Uterus (tissue), 3 donors: ENCODE measurements at regions not wholly inside any gene's neighbourhood (a gene's known extent, or its start where the extent isn't known, plus 50 kb on each side); places are given as distances from the start of the nearest gene placed in this dataset.

Source experiments
- DNase-seq, 2 donors: peaks; one replicate each; pipeline ENCODE4 v3.0.0-alpha.2; 2019 to 2020
- H3K27ac ChIP-seq, 2 donors: fragments of 200-600 bp; sonication (generic); 1 replicate in 1 of 2; 2 replicates in 1 of 2; pipeline ENCODE4 v1.5.1; 2016 to 2018
- H3K27me3 ChIP-seq, 2 donors: fragments of 200-600 bp; sonication (generic); one replicate each; pipeline ENCODE4 v1.5.1; 2018 to 2019; ENCODE audit warnings: control low read depth in 1 of 2
- H3K36me3 ChIP-seq, 2 donors: fragments of 200-600 bp; sonication (generic); one replicate each; pipeline ENCODE4 v1.5.1; 2019; ENCODE audit warnings: control low read depth in 1 of 2
- H3K4me1 ChIP-seq, 2 donors: fragments of 200-600 bp; sonication (generic); one replicate each; pipeline ENCODE4 v1.5.1; 2018 to 2019; ENCODE audit warnings: control low read depth in 1 of 2
- H3K4me3 ChIP-seq, 2 donors: fragments of 200-600 bp; sonication (generic); 1 replicate in 1 of 2; 2 replicates in 1 of 2; pipeline ENCODE4 v1.5.1; 2018 to 2019; ENCODE audit warnings: mild to moderate bottlenecking in 1 of 2
- H3K9me3 ChIP-seq, 2 donors: fragments of 200-600 bp; sonication (generic); one replicate each; pipeline ENCODE4 v1.5.1; 2019; ENCODE audit warnings: control low read depth in 1 of 2
- POLR2A ChIP-seq, 2 donors: fragments of 450-650 bp; IDR thresholded peaks; one replicate each; pipeline ENCODE4 v1.6.1; 2016; ENCODE audit warnings: antibody characterized with exemption in 2 of 2, mild to moderate bottlenecking in 1 of 2, moderate library complexity in 1 of 2
- intact Hi-C: fragments of 100-400 bp; cut with DNase I; formaldehyde crosslinking; loops from one replicate; pipeline ENCODE4 v1.15.1; 2023; ENCODE audit warnings: low total_unique reads
- TF ChIP-seq, protein P1 (sequence below), 4 experiments: fragments of 200-600 bp in 2 of 4; fragments of 450-650 bp in 2 of 4; sonication (generic) in 2 of 4; IDR thresholded peaks; one replicate each; pipeline ENCODE4 v1.5.1; 2016 to 2019; ENCODE audit warnings: antibody characterized with exemption in 4 of 4, mild to moderate bottlenecking in 2 of 4, moderate library complexity in 1 of 4
- donor health status: DM: yes; HTN: yes; CAD: no.

DNA sequence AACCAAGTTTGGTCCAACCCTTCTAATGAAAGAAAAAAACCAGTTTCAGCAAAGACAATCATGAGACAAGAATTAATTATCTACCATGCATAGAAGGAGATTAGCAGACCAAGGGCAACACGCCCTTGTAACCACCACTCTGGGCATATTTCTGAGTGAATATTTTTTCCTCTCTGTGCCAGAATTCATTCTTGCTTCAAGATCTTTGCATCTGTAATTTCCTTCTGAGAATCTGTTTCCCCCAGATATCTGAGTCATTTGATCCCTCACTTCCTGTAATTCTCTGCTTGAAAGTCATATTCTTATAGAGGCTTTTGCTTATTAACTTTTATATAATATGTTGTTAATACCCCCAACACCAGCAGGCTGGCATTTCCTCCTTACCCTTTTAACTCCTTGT is 243.7 kb downstream of the SLC16A7 start:
- no peaks in the 10 kb centered on the region for H3K27me3 ChIP-seq
- no peak for DNase-seq
- intact Hi-C loops: no loop called here

GRCh38 chr12:59843260-59843843 is 247.5 kb downstream of the SLC16A7 start:
- H3K27me3 ChIP-seq: no peaks in the 10 kb centered on the region

More for the DNA sequence above, 243.7 kb downstream of the SLC16A7 start:
- no peaks in the 10 kb centered on the region for H3K36me3 ChIP-seq
- no peak for TF ChIP-seq POLR2A (IDR thresholded peaks at IDR 0.05)
- TF ChIP-seq, protein P1, sequence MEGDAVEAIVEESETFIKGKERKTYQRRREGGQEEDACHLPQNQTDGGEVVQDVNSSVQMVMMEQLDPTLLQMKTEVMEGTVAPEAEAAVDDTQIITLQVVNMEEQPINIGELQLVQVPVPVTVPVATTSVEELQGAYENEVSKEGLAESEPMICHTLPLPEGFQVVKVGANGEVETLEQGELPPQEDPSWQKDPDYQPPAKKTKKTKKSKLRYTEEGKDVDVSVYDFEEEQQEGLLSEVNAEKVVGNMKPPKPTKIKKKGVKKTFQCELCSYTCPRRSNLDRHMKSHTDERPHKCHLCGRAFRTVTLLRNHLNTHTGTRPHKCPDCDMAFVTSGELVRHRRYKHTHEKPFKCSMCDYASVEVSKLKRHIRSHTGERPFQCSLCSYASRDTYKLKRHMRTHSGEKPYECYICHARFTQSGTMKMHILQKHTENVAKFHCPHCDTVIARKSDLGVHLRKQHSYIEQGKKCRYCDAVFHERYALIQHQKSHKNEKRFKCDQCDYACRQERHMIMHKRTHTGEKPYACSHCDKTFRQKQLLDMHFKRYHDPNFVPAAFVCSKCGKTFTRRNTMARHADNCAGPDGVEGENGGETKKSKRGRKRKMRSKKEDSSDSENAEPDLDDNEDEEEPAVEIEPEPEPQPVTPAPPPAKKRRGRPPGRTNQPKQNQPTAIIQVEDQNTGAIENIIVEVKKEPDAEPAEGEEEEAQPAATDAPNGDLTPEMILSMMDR (IDR thresholded peaks at IDR 0.05): no peak
- no peak overlapping the region for H3K4me3 ChIP-seq
- H3K4me1 ChIP-seq: no peaks in the 10 kb centered on the region
- H3K27ac ChIP-seq: no peak overlapping the region
- no peaks in the 10 kb centered on the region for H3K9me3 ChIP-seq

DNA sequence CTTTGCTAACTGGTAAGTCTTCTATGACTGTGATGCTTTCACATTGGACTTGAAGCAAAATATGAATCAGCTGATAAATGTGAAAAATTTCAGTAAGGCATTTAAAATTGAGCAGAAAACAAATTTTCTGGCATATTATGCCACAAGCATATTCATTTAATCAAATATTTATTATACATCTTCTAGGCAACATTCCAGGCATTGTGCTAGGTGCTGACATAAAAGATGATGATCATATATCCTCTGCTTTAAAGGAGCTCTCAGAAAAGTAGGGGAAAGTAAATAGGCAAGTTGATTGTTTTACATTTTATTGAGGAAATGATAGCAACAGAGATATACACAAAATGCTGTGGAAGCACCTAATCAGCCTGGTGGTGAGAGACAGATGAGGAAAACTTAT is 248.9 kb downstream of the SLC16A7 start:
- Histone ChIP-seq H3K4me3 (no peak overlapping the region), H3K27me3 (no peaks in the 10 kb centered on the region), H3K9me3 (no peaks in the 10 kb centered on the region), H3K27ac (no peak overlapping the region), H3K4me1 (no peaks in the 10 kb centered on the region), H3K36me3 (no peaks in the 10 kb centered on the region)
- TF ChIP-seq, protein P1 (IDR thresholded peaks at IDR 0.05): no peak
- TF ChIP-seq POLR2A (IDR thresholded peaks at IDR 0.05): no peak
- intact Hi-C loops: no loop called here
- no peak for DNase-seq

More at GRCh38 chr12:59843260-59843843, 247.5 kb downstream of the SLC16A7 start:
- Histone ChIP-seq H3K4me3 (no peak overlapping the region), H3K36me3 (no peaks in the 10 kb centered on the region), H3K4me1 (no peaks in the 10 kb centered on the region), H3K27ac (no peak overlapping the region), H3K9me3 (no peaks in the 10 kb centered on the region)
- no peak for TF ChIP-seq POLR2A (IDR thresholded peaks at IDR 0.05)
- TF ChIP-seq, protein P1 (IDR thresholded peaks at IDR 0.05): no peak
- intact Hi-C loops: no loop called here
- DNase-seq: no peak

- no peak for DNase-seq
- intact Hi-C loops: no loop called here
- Histone ChIP-seq H3K9me3 (no peaks in the 10 kb centered on the region), H3K36me3 (no peaks in the 10 kb centered on the region), H3K4me3 (no peak overlapping the region), H3K4me1 (no peaks in the 10 kb centered on the region), H3K27ac (no peak overlapping the region), H3K27me3 (no peaks in the 10 kb centered on the region)
- no peak for TF ChIP-seq POLR2A (IDR thresholded peaks at IDR 0.05)
- TF ChIP-seq, protein P1 (IDR thresholded peaks at IDR 0.05): no peak
Measured at GRCh38 chr12:59845293-59845692, 249.5 kb downstream of the SLC16A7 start.

- no peaks in the 10 kb centered on the region for H3K36me3 ChIP-seq
- no peak overlapping the region for H3K27ac ChIP-seq
- DNase-seq: no peak
- no peak for TF ChIP-seq POLR2A (IDR thresholded peaks at IDR 0.05)
- TF ChIP-seq, protein P1 (IDR thresholded peaks at IDR 0.05): no peak
- no peaks in the 10 kb centered on the region for H3K9me3 ChIP-seq
- no peaks in the 10 kb centered on the region for H3K4me1 ChIP-seq
- H3K27me3 ChIP-seq: no peaks in the 10 kb centered on the region
- no peak overlapping the region for H3K4me3 ChIP-seq
- intact Hi-C loops: no loop called here
Measured at GRCh38 chr12:59847127-59847526, 251.3 kb downstream of the SLC16A7 start.
